B cell (primary cell): ENCODE measurements at regions not wholly inside any gene's neighbourhood (a gene's known extent, or its start where the extent isn't known, plus 50 kb on each side); places are given as distances from the start of the nearest gene placed in this dataset.

Source experiments
- ATAC-seq: fragments of 200-7000 bp; cut with Tn5 transposase; one replicate; pipeline ENCODE4 v1.10.0; 2021; ENCODE audit warnings: low read depth, mild to moderate bottlenecking, moderate number of reproducible peaks, moderate library complexity
- CTCF ChIA-PET: fragments of 350-600 bp; sonication (Branson Sonifier 250); formaldehyde crosslinking; loops from one replicate; lab custom pipeline; 2021; ENCODE audit warnings: antibody characterized with exemption, inconsistent platforms; lab: Charles Lee
- POLR2A ChIA-PET: fragments of 350-600 bp; sonication (Branson Sonifier 250); formaldehyde crosslinking; loops from one replicate; lab custom pipeline; 2021; ENCODE audit warnings: antibody characterized with exemption; lab: Charles Lee
- DNase-seq: peaks from one replicate; pipeline ENCODE4 v3.0.0; 2013
- H2AFZ ChIP-seq: 2 replicates; pipeline ENCODE4 v1.6.1; 2012; ENCODE audit warnings: mild to moderate bottlenecking, low read depth, low read length; ENCODE audit not compliant: insufficient read depth, poor library complexity, severe bottlenecking
- H3K27ac ChIP-seq, 2 donors: 1 replicate in 1 of 2; 2 replicates in 1 of 2; pipeline ENCODE4 v1.5.1; 2012 to 2013; ENCODE audit warnings: low read length in 2 of 2, mild to moderate bottlenecking in 2 of 2, moderate library complexity in 1 of 2
- H3K27me3 ChIP-seq, 4 experiments: fragments of 200-600 bp in 1 of 4; sonication (generic) in 1 of 4; replicated peaks in 1 of 4; 1 replicate in 2 of 4; 2 replicates in 2 of 4; pipeline versions ENCODE4 v1.6.1 to v1.7.0; 2013 to 2016; ENCODE audit warnings: low read length in 3 of 4, mild to moderate bottlenecking in 2 of 4, mixed read lengths in 1 of 4, moderate library complexity in 1 of 4; ENCODE audit not compliant: insufficient read depth in 4 of 4, control insufficient read depth in 3 of 4; ENCODE audit errors: control extremely low read depth in 1 of 4
- H3K36me3 ChIP-seq, 2 experiments: replicated peaks in 1 of 2; 1 replicate in 1 of 2; 2 replicates in 1 of 2; pipeline versions ENCODE4 v1.6.1 to v1.7.1; 2013; ENCODE audit warnings: low read length in 1 of 2; ENCODE audit not compliant: insufficient read depth in 2 of 2, control insufficient read depth in 1 of 2; ENCODE audit errors: control extremely low read depth in 1 of 2, extremely low read depth in 1 of 2
- H3K4me1 ChIP-seq, 2 donors: fragments of 200-600 bp in 1 of 2; sonication (generic) in 1 of 2; 1 replicate in 1 of 2; 2 replicates in 1 of 2; pipeline versions ENCODE4 v1.5.1 to v1.6.1; 2013 to 2017; ENCODE audit warnings: low read length in 2 of 2; ENCODE audit not compliant: control insufficient read depth in 2 of 2, insufficient read depth in 2 of 2
- H3K4me2 ChIP-seq: replicated peaks from 2 replicates; pipeline ENCODE3; 2012; ENCODE audit warnings: mild to moderate bottlenecking, low read depth, low read length; ENCODE audit not compliant: poor library complexity, severe bottlenecking
- H3K4me3 ChIP-seq, 5 experiments: fragments of 200-600 bp in 1 of 5; sonication (generic) in 1 of 5; 1 replicate in 3 of 5; 2 replicates in 2 of 5; pipeline versions ENCODE4 v1.5.1 to v1.7.0; 2011 to 2016; ENCODE audit warnings: low read length in 4 of 5, mild to moderate bottlenecking in 4 of 5, low read depth in 2 of 5, control low read depth in 1 of 5, moderate library complexity in 1 of 5; ENCODE audit not compliant: insufficient read depth in 1 of 5; ENCODE audit errors: control extremely low read depth in 1 of 5, extremely low read depth in 1 of 5
- H3K79me2 ChIP-seq: fragments of 200-600 bp; sonication (generic); one replicate; pipeline ENCODE4 v1.6.0; 2016; ENCODE audit warnings: low read length; ENCODE audit not compliant: control insufficient read depth, insufficient read depth
- H3K9ac ChIP-seq: fragments of 200-600 bp; sonication (generic); 2 replicates; pipeline ENCODE4 v1.6.1; 2017; ENCODE audit warnings: mild to moderate bottlenecking, low read length, moderate library complexity
- H3K9me3 ChIP-seq, 3 donors: one replicate each; pipeline versions ENCODE4 v1.6.1 to v1.7.1; 2013; ENCODE audit warnings: low read length in 2 of 3; ENCODE audit not compliant: control insufficient read depth in 2 of 3, insufficient read depth in 1 of 3; ENCODE audit errors: control extremely low read depth in 1 of 3
- H4K20me1 ChIP-seq: 2 replicates; pipeline ENCODE4 v1.6.0; 2012; ENCODE audit warnings: mild to moderate bottlenecking, low read length; ENCODE audit not compliant: insufficient read depth, control insufficient read depth, poor library complexity, severe bottlenecking
- H3K27ac Mint-ChIP-seq: one replicate; pipeline ENCODE4 v1.8.0; 2021; ENCODE audit warnings: mixed read lengths
- H3K27me3 Mint-ChIP-seq: one replicate; pipeline ENCODE4 v1.8.0; 2021; ENCODE audit warnings: mixed read lengths
- H3K4me1 Mint-ChIP-seq: one replicate; pipeline ENCODE4 v1.8.0; 2021; ENCODE audit warnings: mixed read lengths
- H3K4me3 Mint-ChIP-seq: one replicate; pipeline ENCODE4 v1.8.0; 2021; ENCODE audit warnings: mixed read lengths
- H3K9me3 Mint-ChIP-seq: one replicate; pipeline ENCODE4 v1.8.0; 2022; ENCODE audit warnings: mixed read lengths; ENCODE audit not compliant: insufficient read depth
- CTCF ChIP-seq: fragments of 200-600 bp; IDR thresholded peaks from one replicate; pipeline ENCODE4 v1.8.0; 2022; ENCODE audit warnings: antibody characterized with exemption, mild to moderate bottlenecking
- EZH2 ChIP-seq: IDR thresholded peaks from 2 replicates; pipeline ENCODE4 v1.6.1; 2012; ENCODE audit warnings: borderline replicate concordance, low read depth, mild to moderate bottlenecking, moderate library complexity, low read length; ENCODE audit not compliant: insufficient read depth, poor library complexity, severe bottlenecking
- WGBS: methylation state at CpG from one replicate; pipeline ENCODE4 v1.1.5; 2013; ENCODE audit warnings: missing lambda C conversion rate; ENCODE audit not compliant: insufficient coverage; 5-methylcytosine and 5-hydroxymethylcytosine counted together
- intact Hi-C: fragments of 100-400 bp; cut with micrococcal nuclease; formaldehyde crosslinking; loops from one replicate; pipeline ENCODE4 v1.10.0; 2022

- no peak overlapping the region for H3K4me3 Mint-ChIP-seq
- H3K4me2 ChIP-seq, result no peak overlapping the region
- ChIA-PET CTCF (no interaction called here), POLR2A (no interaction called here)
- intact Hi-C loops, result no loop called here
- H3K4me1 ChIP-seq, result no peaks in the 10 kb centered on the region
- no peaks in the 10 kb centered on the region for H3K4me1 Mint-ChIP-seq
- H4K20me1 ChIP-seq, result no peaks in the 10 kb centered on the region
- H3K4me3 ChIP-seq, result no peak overlapping the region
- ATAC-seq (no peak), DNase-seq (no peak)
- H3K9ac ChIP-seq, result no peak overlapping the region
- H3K9me3 ChIP-seq, result no peaks in the 10 kb centered on the region
- no peaks in the 10 kb centered on the region for H3K27me3 ChIP-seq
- H3K79me2 ChIP-seq, result no peaks in the 10 kb centered on the region
- no peaks in the 10 kb centered on the region for H3K36me3 ChIP-seq
- TF ChIP-seq CTCF, result no peak
- TF ChIP-seq EZH2, result no peak
- H3K9me3 Mint-ChIP-seq, result peaks cover 5% of the 10 kb centered on the region
- H3K27ac Mint-ChIP-seq, result no peak overlapping the region
- no peak overlapping the region for H2AFZ ChIP-seq
- no CpG with 5 or more reads among the region's 3 CpGs for WGBS
- H3K27ac ChIP-seq, result no peak overlapping the region
- peaks cover 3% of the 10 kb centered on the region for H3K27me3 Mint-ChIP-seq
Measured at GRCh38 chr3:73243740-73244139, 182.3 kb downstream of the EBLN2 start.

- Histone ChIP-seq H3K27ac (no peak overlapping the region), H2AFZ (no peak overlapping the region), H3K27me3 (no peaks in the 10 kb centered on the region), H3K36me3 (no peaks in the 10 kb centered on the region), H3K4me1 (no peaks in the 10 kb centered on the region), H3K9me3 (no peaks in the 10 kb centered on the region), H3K9ac (no peak overlapping the region), H3K4me3 (no peak overlapping the region), H3K79me2 (no peaks in the 10 kb centered on the region), H4K20me1 (no peaks in the 10 kb centered on the region), H3K4me2 (no peak overlapping the region)
- TF ChIP-seq CTCF (no peak), EZH2 (no peak)
- Mint-ChIP-seq H3K27me3 (peaks cover 3% of the 10 kb centered on the region), H3K9me3 (peaks cover 5% of the 10 kb centered on the region), H3K4me1 (no peaks in the 10 kb centered on the region), H3K4me3 (no peak overlapping the region), H3K27ac (no peak overlapping the region)
- POLR2A ChIA-PET, result no interaction called here
- intact Hi-C loops, result no loop called here
- DNase-seq (no peak), ATAC-seq (no peak)
- CTCF ChIA-PET, result no interaction called here
- WGBS, result 18% methylated on average over 1 of the region's 1 CpG
Measured at GRCh38 chr3:73245459-73245858, 184.0 kb downstream of the EBLN2 start.
